ENCODE measurements at regions not wholly inside any gene's neighbourhood (a gene's known extent, or its start where the extent isn't known, plus 50 kb on each side); places are given as distances from the start of the nearest gene placed in this dataset.

- no peak for DNase-seq (ENCODE audit: low read depth)
Measured at GRCh38 chr1:81004011-81004410, 796.7 kb upstream of the ADGRL2 start.

- no peak for DNase-seq (ENCODE audit: low read depth)
Measured at GRCh38 chr1:80994934-80995333, 805.8 kb upstream of the ADGRL2 start.

- DNase-seq (ENCODE audit: low read depth), result no peak
Measured at GRCh38 chr1:80994038-80994437, 806.7 kb upstream of the ADGRL2 start.

GRCh38 chr1:80993154-80993980 lies 807.4 kb upstream of the ADGRL2 start:
- DNase-seq (ENCODE audit: low read depth), result peak; percentile 77

- no peak for DNase-seq (ENCODE audit: low read depth)
Measured at GRCh38 chr1:80989455-80989854, 811.3 kb upstream of the ADGRL2 start.

GRCh38 chr1:80988926-80989325 lies 811.8 kb upstream of the ADGRL2 start:
- DNase-seq (ENCODE audit: low read depth), result no peak

- no peak for DNase-seq (ENCODE audit: low read depth)
Measured at GRCh38 chr1:80987824-80988223, 812.9 kb upstream of the ADGRL2 start.

- DNase-seq (ENCODE audit: low read depth), result no peak
Measured at GRCh38 chr1:80987106-80987505, 813.6 kb upstream of the ADGRL2 start.

- no peak for DNase-seq (ENCODE audit: low read depth)
Measured at GRCh38 chr1:80982831-80983230, 817.9 kb upstream of the ADGRL2 start.

- no peak for DNase-seq (ENCODE audit: low read depth)
Measured at GRCh38 chr1:80973101-80973500, 827.6 kb upstream of the ADGRL2 start.

GRCh38 chr1:80966266-80966665 lies 834.5 kb upstream of the ADGRL2 start:
- no peak for DNase-seq (ENCODE audit: low read depth)

- no peak for DNase-seq (ENCODE audit: low read depth)
Measured at GRCh38 chr1:80962564-80962963, 838.2 kb upstream of the ADGRL2 start.

- no peak for DNase-seq (ENCODE audit: low read depth)
Measured at GRCh38 chr1:80961464-80962190, 839.1 kb upstream of the ADGRL2 start.

- DNase-seq (ENCODE audit: low read depth), result no peak
Measured at GRCh38 chr1:80933346-80933745, 867.4 kb upstream of the ADGRL2 start.

- DNase-seq (ENCODE audit: low read depth), result no peak
Measured at GRCh38 chr1:80931178-80931577, 869.6 kb upstream of the ADGRL2 start.

- no peak for DNase-seq (ENCODE audit: low read depth)
Measured at GRCh38 chr1:80929868-80930508, 870.7 kb upstream of the ADGRL2 start.

GRCh38 chr1:80926531-80926930 lies 874.2 kb upstream of the ADGRL2 start:
- no peak for DNase-seq (ENCODE audit: low read depth)

- DNase-seq (ENCODE audit: low read depth), result no peak
Measured at GRCh38 chr1:80925130-80925805, 875.5 kb upstream of the ADGRL2 start.

- no peak for DNase-seq (ENCODE audit: low read depth)
Measured at GRCh38 chr1:80924290-80924689, 876.4 kb upstream of the ADGRL2 start.

GRCh38 chr1:80922906-80923305 lies 877.8 kb upstream of the ADGRL2 start:
- no peak for DNase-seq (ENCODE audit: low read depth)

- DNase-seq (ENCODE audit: low read depth), result no peak
Measured at GRCh38 chr1:80919426-80919825, 881.3 kb upstream of the ADGRL2 start.

- no peak for DNase-seq (ENCODE audit: low read depth)
Measured at GRCh38 chr1:80918380-80918779, 882.4 kb upstream of the ADGRL2 start.

Measured in forelimb muscle (tissue), 1 donor.